GM21381 (cell line): ENCODE measurements at regions not wholly inside any gene's neighbourhood (a gene's known extent, or its start where the extent isn't known, plus 50 kb on each side); places are given as distances from the start of the nearest gene placed in this dataset.

Experiments used
- ATAC-seq: cut with Tn5 transposase; IDR thresholded peaks from one replicate; pipeline ENCODE4 v1.9.1; 2021; ENCODE audit warnings: mild to moderate bottlenecking, moderate library complexity; ENCODE audit not compliant: unreplicated experiment

- ATAC-seq: no peak
These were observed 57.8 kb upstream of the CBLN2 start for GRCh38 chr18:72601944-72602343.

GRCh38 chr18:72601481-72601880 is 57.3 kb upstream of the CBLN2 start:
- ATAC-seq: no peak
